ENCODE measurements at regions not wholly inside any gene's neighbourhood (a gene's known extent, or its start where the extent isn't known, plus 50 kb on each side); places are given as distances from the start of the nearest gene placed in this dataset.

- Histone ChIP-seq H3K4me3 (ENCODE audit: low read length) (no peak overlapping the region), H3K4me1 (ENCODE audit: low read length) (no peaks in the 10 kb centered on the region), H3K79me2 (ENCODE audit: low read length) (no peaks in the 10 kb centered on the region), H3K9me3 (replicated peaks; ENCODE audit: insufficient read depth, low read length) (no peaks in the 10 kb centered on the region), H3K9ac (ENCODE audit: low read length) (no peak overlapping the region), H3K27me3 (replicated peaks; ENCODE audit: insufficient read depth, low read length) (no peaks in the 10 kb centered on the region), H4K20me1 (ENCODE audit: insufficient read depth, low read length) (no peaks in the 10 kb centered on the region), H3F3A (ENCODE audit: insufficient read depth, low read length) (no peaks in the 10 kb centered on the region), H2AFZ (ENCODE audit: low read length) (no peak overlapping the region), H3K27ac (ENCODE audit: low read length) (no peak overlapping the region), H3K9me2 (replicated peaks; ENCODE audit: insufficient read depth, low read length) (no peaks in the 10 kb centered on the region), H3K4me2 (ENCODE audit: low read depth, low read length) (no peak overlapping the region), H3K36me3 (replicated peaks; ENCODE audit: insufficient read depth, low read length) (no peaks in the 10 kb centered on the region)
- no peak for DNase-seq
- TF ChIP-seq EZH2phosphoT487 (IDR thresholded peaks at IDR 0.05; ENCODE audit: low read length) (no peak), EZH2 (optimal IDR thresholded peaks at IDR 0.05; ENCODE audit: low read depth, low read length) (no peak), CTCF (IDR thresholded peaks at IDR 0.05; ENCODE audit: low read length) (no peak)
These were observed 427.4 kb upstream of the PROK2 start for GRCh38 chr3:72212396-72212795.

- H3K4me3 ChIP-seq (ENCODE audit: low read length): no peak overlapping the region
- H3K9me2 ChIP-seq (replicated peaks; ENCODE audit: insufficient read depth, low read length): no peaks in the 10 kb centered on the region
- no peaks in the 10 kb centered on the region for H3K79me2 ChIP-seq (ENCODE audit: low read length)
- H3K27me3 ChIP-seq (replicated peaks; ENCODE audit: insufficient read depth, low read length): no peaks in the 10 kb centered on the region
- no peak overlapping the region for H2AFZ ChIP-seq (ENCODE audit: low read length)
- no peak overlapping the region for H3K27ac ChIP-seq (ENCODE audit: low read length)
- TF ChIP-seq EZH2 (optimal IDR thresholded peaks at IDR 0.05; ENCODE audit: low read depth, low read length): no peak
- TF ChIP-seq EZH2phosphoT487 (IDR thresholded peaks at IDR 0.05; ENCODE audit: low read length): no peak
- TF ChIP-seq CTCF (IDR thresholded peaks at IDR 0.05; ENCODE audit: low read length): no peak
- peak; percentile 20 for DNase-seq
- H4K20me1 ChIP-seq (ENCODE audit: insufficient read depth, low read length): no peaks in the 10 kb centered on the region
- no peaks in the 10 kb centered on the region for H3K9me3 ChIP-seq (replicated peaks; ENCODE audit: insufficient read depth, low read length)
- H3K4me2 ChIP-seq (ENCODE audit: low read depth, low read length): peak overlapping the region; percentile 5; the same call in 1 of the 2 replicates
- no peaks in the 10 kb centered on the region for H3K4me1 ChIP-seq (ENCODE audit: low read length)
- H3K36me3 ChIP-seq (replicated peaks; ENCODE audit: insufficient read depth, low read length): no peaks in the 10 kb centered on the region
- H3K9ac ChIP-seq (ENCODE audit: low read length): no peak overlapping the region
- H3F3A ChIP-seq (ENCODE audit: insufficient read depth, low read length): no peaks in the 10 kb centered on the region
These were observed 425.3 kb upstream of the PROK2 start for GRCh38 chr3:72210261-72210660.

- H3K4me1 ChIP-seq (ENCODE audit: low read length): no peaks in the 10 kb centered on the region
- no peaks in the 10 kb centered on the region for H3K36me3 ChIP-seq (replicated peaks; ENCODE audit: insufficient read depth, low read length)
- H3K4me3 ChIP-seq (ENCODE audit: low read length): no peak overlapping the region
- H3K9me2 ChIP-seq (replicated peaks; ENCODE audit: insufficient read depth, low read length): no peaks in the 10 kb centered on the region
- no peak overlapping the region for H2AFZ ChIP-seq (ENCODE audit: low read length)
- no peaks in the 10 kb centered on the region for H4K20me1 ChIP-seq (ENCODE audit: insufficient read depth, low read length)
- no peaks in the 10 kb centered on the region for H3K9me3 ChIP-seq (replicated peaks; ENCODE audit: insufficient read depth, low read length)
- no peaks in the 10 kb centered on the region for H3K79me2 ChIP-seq (ENCODE audit: low read length)
- H3K9ac ChIP-seq (ENCODE audit: low read length): no peak overlapping the region
- H3K27ac ChIP-seq (ENCODE audit: low read length): no peak overlapping the region
- no peaks in the 10 kb centered on the region for H3F3A ChIP-seq (ENCODE audit: insufficient read depth, low read length)
- TF ChIP-seq CTCF (IDR thresholded peaks at IDR 0.05; ENCODE audit: low read length): no peak
- no peak for TF ChIP-seq EZH2 (optimal IDR thresholded peaks at IDR 0.05; ENCODE audit: low read depth, low read length)
- TF ChIP-seq EZH2phosphoT487 (IDR thresholded peaks at IDR 0.05; ENCODE audit: low read length): no peak
- H3K4me2 ChIP-seq (ENCODE audit: low read depth, low read length): no peak overlapping the region
- no peak for DNase-seq
- no peaks in the 10 kb centered on the region for H3K27me3 ChIP-seq (replicated peaks; ENCODE audit: insufficient read depth, low read length)
These were observed 420.4 kb upstream of the PROK2 start for GRCh38 chr3:72205297-72205826.
